ENCODE measurements at regions not wholly inside any gene's neighbourhood (a gene's known extent, or its start where the extent isn't known, plus 50 kb on each side); places are given as distances from the start of the nearest gene placed in this dataset.

- peak overlapping the region; percentile 48 to 85 for H3K27ac ChIP-seq
- peak in 3 of 4 donors; percentile 59 to 85 (median 79) for DNase-seq
- H3K27me3 ChIP-seq, result peaks cover 0 to 20% of the 10 kb centered on the region in 2 donors
- no peaks in the 10 kb centered on the region for H3K9me3 ChIP-seq
- no peak for TF ChIP-seq CTCF (IDR thresholded peaks at IDR 0.05)
- no peak overlapping the region for H3K4me3 ChIP-seq
- peak; percentile 80 for ATAC-seq
- intact Hi-C loops (cut with DNase I), result no loop called here
- no peaks in the 10 kb centered on the region for H3K36me3 ChIP-seq
- peaks cover 0 to 9% of the 10 kb centered on the region in 2 donors for H3K4me1 ChIP-seq
Measured at GRCh38 chr4:26048378-26048882, 134.4 kb downstream of the SMIM20 start.

GRCh38 chr4:26048950-26049349 lies 134.9 kb downstream of the SMIM20 start:
- no peak for TF ChIP-seq CTCF (IDR thresholded peaks at IDR 0.05)
- Histone ChIP-seq H3K9me3 (no peaks in the 10 kb centered on the region), H3K4me1 (peaks cover 0 to 9% of the 10 kb centered on the region in 2 donors), H3K27ac (peak overlapping the region; percentile 48 to 85), H3K36me3 (no peaks in the 10 kb centered on the region), H3K4me3 (no peak overlapping the region), H3K27me3 (peaks cover 0 to 20% of the 10 kb centered on the region in 2 donors)
- intact Hi-C loops (cut with DNase I), result no loop called here
- no peak for DNase-seq
- ATAC-seq, result no peak

- no peak for TF ChIP-seq CTCF (IDR thresholded peaks at IDR 0.05)
- no peak for DNase-seq
- ATAC-seq, result no peak
- intact Hi-C loops (cut with DNase I), result no loop called here
- Histone ChIP-seq H3K27me3 (peaks cover 0 to 20% of the 10 kb centered on the region in 2 donors), H3K4me3 (no peak overlapping the region), H3K4me1 (peaks cover 0 to 9% of the 10 kb centered on the region in 2 donors), H3K9me3 (no peaks in the 10 kb centered on the region), H3K36me3 (no peaks in the 10 kb centered on the region), H3K27ac (peak overlapping the region; percentile 48 to 85)
Measured at GRCh38 chr4:26049447-26049846, 135.4 kb downstream of the SMIM20 start.

GRCh38 chr4:26050212-26050643 lies 136.2 kb downstream of the SMIM20 start:
- Histone ChIP-seq H3K27ac (no peak overlapping the region), H3K27me3 (peaks cover 0 to 19% of the 10 kb centered on the region in 2 donors), H3K4me3 (no peak overlapping the region), H3K36me3 (no peaks in the 10 kb centered on the region), H3K9me3 (no peaks in the 10 kb centered on the region), H3K4me1 (peaks cover 0 to 9% of the 10 kb centered on the region in 2 donors)
- intact Hi-C loops (cut with DNase I), result no loop called here
- ATAC-seq (peak; percentile 46), DNase-seq (peak in 1 of 4 donors; percentile 59)
- TF ChIP-seq CTCF (IDR thresholded peaks at IDR 0.05), result no peak

GRCh38 chr4:26050671-26051070 lies 136.7 kb downstream of the SMIM20 start:
- Histone ChIP-seq H3K4me3 (no peak overlapping the region), H3K4me1 (peaks cover 0 to 9% of the 10 kb centered on the region in 2 donors), H3K27me3 (peaks cover 0 to 14% of the 10 kb centered on the region in 2 donors), H3K36me3 (no peaks in the 10 kb centered on the region), H3K27ac (no peak overlapping the region), H3K9me3 (no peaks in the 10 kb centered on the region)
- intact Hi-C loops (cut with DNase I), result no loop called here
- no peak for TF ChIP-seq CTCF (IDR thresholded peaks at IDR 0.05)
- ATAC-seq (no peak), DNase-seq (no peak)

All from left lung (tissue), 4 donors.